WTC11 (cell line): ENCODE measurements at regions not wholly inside any gene's neighbourhood (a gene's known extent, or its start where the extent isn't known, plus 50 kb on each side); places are given as distances from the start of the nearest gene placed in this dataset.

Experiments
- ATAC-seq: fragments of 200-7000 bp; cut with Tn5 transposase; 2 replicates; pipeline ENCODE4 v1.10.0; 2021; ENCODE audit warnings: mild to moderate bottlenecking, moderate library complexity
- CTCF ChIA-PET: fragments of 300-600 bp; sonication (Branson Sonifier 250); formaldehyde crosslinking; loops from one replicate; lab custom pipeline; 2021; ENCODE audit warnings: antibody characterized with exemption; lab: Charles Lee
- POLR2A ChIA-PET: fragments of 350-600 bp; sonication (Branson Sonifier 250); formaldehyde crosslinking; loops from one replicate; lab custom pipeline; 2021; ENCODE audit warnings: antibody characterized with exemption; lab: Charles Lee
- DNase-seq: peaks from one replicate; pipeline ENCODE4 v3.0.0; 2021; ENCODE audit warnings: low spot score
- H3K27ac Mint-ChIP-seq: 2 replicates; pipeline ENCODE4 v1.8.0; 2021; ENCODE audit warnings: mixed read lengths
- H3K27me3 Mint-ChIP-seq: 2 replicates; pipeline ENCODE4 v1.8.0; 2021; ENCODE audit warnings: low read depth, mild to moderate bottlenecking, moderate library complexity, mixed read lengths
- H3K36me3 Mint-ChIP-seq: 2 replicates; pipeline ENCODE4 v1.8.0; 2021; ENCODE audit warnings: mixed read lengths
- H3K4me1 Mint-ChIP-seq: 2 replicates; pipeline ENCODE4 v1.8.0; 2022; ENCODE audit warnings: mixed read lengths
- H3K4me3 Mint-ChIP-seq: 2 replicates; pipeline ENCODE4 v1.8.0; 2021; ENCODE audit warnings: mild to moderate bottlenecking, moderate library complexity, mixed read lengths
- H3K9me3 Mint-ChIP-seq: 2 replicates; pipeline ENCODE4 v1.8.0; 2021; ENCODE audit warnings: mixed read lengths
- E2F1 ChIP-seq: sonication (generic); formaldehyde crosslinking; IDR thresholded peaks from 2 replicates; pipeline ENCODE4 v1.8.0; 2022; ENCODE audit warnings: mild to moderate bottlenecking, missing genetic modification reagents
- ELF4 ChIP-seq: sonication (generic); formaldehyde crosslinking; IDR thresholded peaks from 2 replicates; pipeline ENCODE4 v1.8.1; 2022; ENCODE audit warnings: low read depth, mild to moderate bottlenecking, moderate library complexity, missing genetic modification reagents
- ESRRA ChIP-seq: sonication (generic); formaldehyde crosslinking; IDR thresholded peaks from 2 replicates; pipeline ENCODE4 v1.8.1; 2022; ENCODE audit warnings: mild to moderate bottlenecking, missing genetic modification reagents, borderline replicate concordance
- MLX ChIP-seq: sonication (generic); formaldehyde crosslinking; IDR thresholded peaks from 2 replicates; pipeline ENCODE4 v1.8.1; 2023; ENCODE audit warnings: mild to moderate bottlenecking, missing genetic modification reagents, moderate library complexity
- NR3C1 ChIP-seq: sonication (generic); formaldehyde crosslinking; conservative IDR thresholded peaks from 2 replicates; pipeline ENCODE4 v1.8.1; 2023; ENCODE audit warnings: low read depth, mild to moderate bottlenecking, missing genetic modification reagents
- PRRX2 ChIP-seq: fragments of 250-450 bp; sonication (Bioruptor Pico); IDR thresholded peaks from 2 replicates; pipeline ENCODE4 v1.8.0; 2021; ENCODE audit warnings: mild to moderate bottlenecking
- RORB ChIP-seq: fragments of 250-450 bp; sonication (Bioruptor Pico); IDR thresholded peaks from 2 replicates; pipeline ENCODE4 v1.9.0; 2021; ENCODE audit warnings: mild to moderate bottlenecking
- SMAD3 ChIP-seq: sonication (generic); formaldehyde crosslinking; IDR thresholded peaks from 2 replicates; pipeline ENCODE4 v1.8.0; 2022; ENCODE audit warnings: missing genetic modification reagents, mild to moderate bottlenecking, borderline replicate concordance
- STAT6 ChIP-seq: sonication (generic); formaldehyde crosslinking; conservative IDR thresholded peaks from 2 replicates; pipeline ENCODE4 v1.8.1; 2023; ENCODE audit warnings: mild to moderate bottlenecking, low read depth, missing genetic modification reagents, moderate library complexity
- ZNF317 ChIP-seq: sonication (generic); formaldehyde crosslinking; IDR thresholded peaks from 2 replicates; pipeline ENCODE4 v1.8.1; 2023; ENCODE audit warnings: low read depth, mild to moderate bottlenecking, moderate library complexity, missing genetic modification reagents, borderline replicate concordance
- ZNF416 ChIP-seq: fragments of 250-450 bp; sonication (Bioruptor Pico); IDR thresholded peaks from 2 replicates; pipeline ENCODE4 v1.9.0; 2021; ENCODE audit warnings: mild to moderate bottlenecking, inconsistent platforms
- ZNF423 ChIP-seq: fragments of 250-450 bp; sonication (Bioruptor Pico); IDR thresholded peaks from 2 replicates; pipeline ENCODE4 v2.1.2; 2022; ENCODE audit warnings: mild to moderate bottlenecking, moderate library complexity
- ZSCAN18 ChIP-seq: fragments of 250-450 bp; sonication (Bioruptor Pico); IDR thresholded peaks from 2 replicates; pipeline ENCODE4 v2.1.2; 2022; ENCODE audit warnings: mild to moderate bottlenecking, moderate library complexity
- TF ChIP-seq, protein P1 (sequence below): sonication (generic); formaldehyde crosslinking; IDR thresholded peaks from 2 replicates; pipeline ENCODE4 v1.8.1; 2022; ENCODE audit warnings: low read depth, missing genetic modification reagents, borderline replicate concordance
- TF ChIP-seq, protein P2 (sequence below): sonication (generic); formaldehyde crosslinking; IDR thresholded peaks from 2 replicates; pipeline ENCODE4 v1.8.0; 2022; ENCODE audit warnings: mild to moderate bottlenecking, missing genetic modification reagents

- CTCF ChIA-PET = no interaction called here
- no peak overlapping the region for H3K4me3 Mint-ChIP-seq
Observed at GRCh38 chr5:51043745-51044144, 339.5 kb upstream of the ISL1 start.

DNA sequence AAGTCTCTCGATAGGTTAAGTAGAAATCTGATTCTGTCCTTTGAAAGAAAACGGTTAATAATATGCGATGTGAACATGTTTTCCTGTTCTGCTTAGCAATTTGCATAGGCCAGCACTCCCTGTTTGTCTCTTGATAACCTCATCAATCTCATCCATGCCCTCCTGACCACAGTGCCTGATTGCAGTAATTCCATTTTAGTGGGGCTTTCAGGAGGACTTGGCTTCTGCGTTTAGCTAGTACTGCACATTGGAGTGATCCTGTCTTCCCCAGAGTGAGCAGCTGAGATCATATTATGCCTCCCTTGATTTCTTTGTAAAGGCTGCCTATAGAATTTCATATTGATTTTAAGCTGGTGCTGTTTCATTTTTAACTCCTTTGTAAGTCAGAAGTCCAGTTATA, 335.9 kb upstream of the ISL1 start:
- no peak for ATAC-seq

More at GRCh38 chr5:51043745-51044144, 339.5 kb upstream of the ISL1 start:
- Mint-ChIP-seq H3K27me3 (no peaks in the 10 kb centered on the region), H3K4me1 (peaks cover 11% of the 10 kb centered on the region), H3K9me3 (no peaks in the 10 kb centered on the region), H3K27ac (no peak overlapping the region), H3K36me3 (no peaks in the 10 kb centered on the region)
- TF ChIP-seq ESRRA (CRISPR knock-in tag) (no peak), E2F1 (CRISPR knock-in tag) (no peak), ZNF416 (CRISPR knock-in tag) (no peak), NR3C1 (CRISPR knock-in tag) (no peak), ZNF423 (CRISPR knock-in tag) (no peak), ZNF317 (CRISPR knock-in tag) (no peak), PRRX2 (no peak)
- DNase-seq = no peak
- POLR2A ChIA-PET = no interaction called here
- no peak for ATAC-seq

More for the DNA sequence above, 335.9 kb upstream of the ISL1 start:
- POLR2A ChIA-PET = no interaction called here
- Mint-ChIP-seq H3K4me3 (no peak overlapping the region), H3K4me1 (peaks cover 4% of the 10 kb centered on the region; the same call in 1 of the 2 replicates), H3K27me3 (no peaks in the 10 kb centered on the region), H3K27ac (no peak overlapping the region), H3K9me3 (no peaks in the 10 kb centered on the region), H3K36me3 (no peaks in the 10 kb centered on the region)
- DNase-seq = no peak
- CTCF ChIA-PET = no interaction called here
- TF ChIP-seq, protein P1, sequence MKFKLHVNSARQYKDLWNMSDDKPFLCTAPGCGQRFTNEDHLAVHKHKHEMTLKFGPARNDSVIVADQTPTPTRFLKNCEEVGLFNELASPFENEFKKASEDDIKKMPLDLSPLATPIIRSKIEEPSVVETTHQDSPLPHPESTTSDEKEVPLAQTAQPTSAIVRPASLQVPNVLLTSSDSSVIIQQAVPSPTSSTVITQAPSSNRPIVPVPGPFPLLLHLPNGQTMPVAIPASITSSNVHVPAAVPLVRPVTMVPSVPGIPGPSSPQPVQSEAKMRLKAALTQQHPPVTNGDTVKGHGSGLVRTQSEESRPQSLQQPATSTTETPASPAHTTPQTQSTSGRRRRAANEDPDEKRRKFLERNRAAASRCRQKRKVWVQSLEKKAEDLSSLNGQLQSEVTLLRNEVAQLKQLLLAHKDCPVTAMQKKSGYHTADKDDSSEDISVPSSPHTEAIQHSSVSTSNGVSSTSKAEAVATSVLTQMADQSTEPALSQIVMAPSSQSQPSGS (CRISPR knock-in tag) = no peak
- no peak for TF ChIP-seq SMAD3 (CRISPR knock-in tag)
- no peak for TF ChIP-seq MLX (CRISPR knock-in tag)
- no peak for TF ChIP-seq STAT6 (CRISPR knock-in tag)
- TF ChIP-seq NR3C1 (CRISPR knock-in tag) = no peak
- no peak for TF ChIP-seq RORB (CRISPR knock-in tag)
- no peak for TF ChIP-seq ZSCAN18
- TF ChIP-seq, protein P2, sequence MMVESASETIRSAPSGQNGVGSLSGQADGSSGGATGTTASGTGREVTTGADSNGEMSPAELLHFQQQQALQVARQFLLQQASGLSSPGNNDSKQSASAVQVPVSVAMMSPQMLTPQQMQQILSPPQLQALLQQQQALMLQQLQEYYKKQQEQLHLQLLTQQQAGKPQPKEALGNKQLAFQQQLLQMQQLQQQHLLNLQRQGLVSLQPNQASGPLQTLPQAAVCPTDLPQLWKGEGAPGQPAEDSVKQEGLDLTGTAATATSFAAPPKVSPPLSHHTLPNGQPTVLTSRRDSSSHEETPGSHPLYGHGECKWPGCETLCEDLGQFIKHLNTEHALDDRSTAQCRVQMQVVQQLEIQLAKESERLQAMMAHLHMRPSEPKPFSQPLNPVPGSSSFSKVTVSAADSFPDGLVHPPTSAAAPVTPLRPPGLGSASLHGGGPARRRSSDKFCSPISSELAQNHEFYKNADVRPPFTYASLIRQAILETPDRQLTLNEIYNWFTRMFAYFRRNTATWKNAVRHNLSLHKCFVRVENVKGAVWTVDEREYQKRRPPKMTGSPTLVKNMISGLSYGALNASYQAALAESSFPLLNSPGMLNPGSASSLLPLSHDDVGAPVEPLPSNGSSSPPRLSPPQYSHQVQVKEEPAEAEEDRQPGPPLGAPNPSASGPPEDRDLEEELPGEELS (CRISPR knock-in tag) = no peak
- TF ChIP-seq ELF4 (CRISPR knock-in tag) = no peak
